ENCODE measurements at regions not wholly inside any gene's neighbourhood (a gene's known extent, or its start where the extent isn't known, plus 50 kb on each side); places are given as distances from the start of the nearest gene placed in this dataset.

DNA sequence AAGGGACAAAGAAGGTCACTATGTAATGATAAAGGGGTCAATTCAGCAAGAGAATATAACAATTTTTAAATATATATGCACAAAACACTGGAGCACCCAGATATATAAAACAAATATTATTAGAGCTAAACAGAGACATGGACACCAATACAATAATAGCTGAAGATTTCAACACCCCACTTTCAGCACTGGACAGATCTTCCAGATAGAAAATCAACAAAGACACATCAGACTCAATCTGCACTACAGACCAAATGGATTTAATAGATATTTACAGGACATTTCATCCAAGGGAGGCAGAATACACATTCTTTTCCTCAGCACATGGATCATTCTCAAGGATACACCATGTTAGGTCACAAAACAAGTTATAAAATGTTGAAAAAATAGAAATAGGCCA is 111.4 kb downstream of the SOX3 start:
- no peak for DNase-seq
- Histone ChIP-seq H3K36me3 (ENCODE audit: control insufficient read depth in 4 of 4, insufficient read depth in 4 of 4, low read length in 4 of 4) (no peaks in the 10 kb centered on the region), H3K4me1 (ENCODE audit: control insufficient read depth in 5 of 5, insufficient read depth in 5 of 5, low read length in 5 of 5) (no peaks in the 10 kb centered on the region), H3K4me3 (no peak overlapping the region), H3K9me3 (ENCODE audit: control insufficient read depth in 4 of 4, insufficient read depth in 3 of 4, low read length in 3 of 4) (peaks cover 0 to 3% (median 0%) of the 10 kb centered on the region in 4 donors), H3K27me3 (ENCODE audit: control insufficient read depth in 3 of 3, insufficient read depth in 3 of 3, low read length in 2 of 3) (peaks cover 0 to 2% (median 0%) of the 10 kb centered on the region in 3 donors), H3K9ac (ENCODE audit: insufficient read depth in 1 of 2, low read length in 2 of 2) (no peak overlapping the region), H3K27ac (ENCODE audit: low read depth in 1 of 2, low read length in 1 of 2) (no peak overlapping the region)
- TF ChIP-seq, protein P1, sequence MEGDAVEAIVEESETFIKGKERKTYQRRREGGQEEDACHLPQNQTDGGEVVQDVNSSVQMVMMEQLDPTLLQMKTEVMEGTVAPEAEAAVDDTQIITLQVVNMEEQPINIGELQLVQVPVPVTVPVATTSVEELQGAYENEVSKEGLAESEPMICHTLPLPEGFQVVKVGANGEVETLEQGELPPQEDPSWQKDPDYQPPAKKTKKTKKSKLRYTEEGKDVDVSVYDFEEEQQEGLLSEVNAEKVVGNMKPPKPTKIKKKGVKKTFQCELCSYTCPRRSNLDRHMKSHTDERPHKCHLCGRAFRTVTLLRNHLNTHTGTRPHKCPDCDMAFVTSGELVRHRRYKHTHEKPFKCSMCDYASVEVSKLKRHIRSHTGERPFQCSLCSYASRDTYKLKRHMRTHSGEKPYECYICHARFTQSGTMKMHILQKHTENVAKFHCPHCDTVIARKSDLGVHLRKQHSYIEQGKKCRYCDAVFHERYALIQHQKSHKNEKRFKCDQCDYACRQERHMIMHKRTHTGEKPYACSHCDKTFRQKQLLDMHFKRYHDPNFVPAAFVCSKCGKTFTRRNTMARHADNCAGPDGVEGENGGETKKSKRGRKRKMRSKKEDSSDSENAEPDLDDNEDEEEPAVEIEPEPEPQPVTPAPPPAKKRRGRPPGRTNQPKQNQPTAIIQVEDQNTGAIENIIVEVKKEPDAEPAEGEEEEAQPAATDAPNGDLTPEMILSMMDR (IDR thresholded peaks at IDR 0.05; ENCODE audit: control extremely low read depth, extremely low read depth) = no peak
- no peak for ATAC-seq (ENCODE audit: insufficient read depth, low FRiP score)

- ATAC-seq (ENCODE audit: insufficient read depth, low FRiP score) (no peak), DNase-seq (no peak)
- Histone ChIP-seq H3K27me3 (ENCODE audit: control insufficient read depth in 3 of 3, insufficient read depth in 3 of 3, low read length in 2 of 3) (peaks cover 0 to 2% (median 0%) of the 10 kb centered on the region in 3 donors), H3K27ac (ENCODE audit: low read depth in 1 of 2, low read length in 1 of 2) (no peak overlapping the region), H3K4me3 (no peak overlapping the region), H3K4me1 (ENCODE audit: control insufficient read depth in 5 of 5, insufficient read depth in 5 of 5, low read length in 5 of 5) (no peaks in the 10 kb centered on the region), H3K36me3 (ENCODE audit: control insufficient read depth in 4 of 4, insufficient read depth in 4 of 4, low read length in 4 of 4) (no peaks in the 10 kb centered on the region), H3K9ac (ENCODE audit: insufficient read depth in 1 of 2, low read length in 2 of 2) (no peak overlapping the region), H3K9me3 (ENCODE audit: control insufficient read depth in 4 of 4, insufficient read depth in 3 of 4, low read length in 3 of 4) (peaks cover 0 to 3% (median 0%) of the 10 kb centered on the region in 4 donors)
- 47 to 80% methylated on average over 3 of the region's 3 CpGs for WGBS, 2 donors
- TF ChIP-seq, protein P1 (IDR thresholded peaks at IDR 0.05; ENCODE audit: control extremely low read depth, extremely low read depth) = no peak
These were observed 113.6 kb downstream of the SOX3 start for GRCh38 chrX:140391313-140391712.

- 51 to 72% methylated on average over 3 of the region's 3 CpGs for WGBS, 2 donors
- DNase-seq (peak in 1 of 3 donors; percentile 27), ATAC-seq (ENCODE audit: insufficient read depth, low FRiP score) (no peak)
- TF ChIP-seq, protein P1 (IDR thresholded peaks at IDR 0.05; ENCODE audit: control extremely low read depth, extremely low read depth) = no peak
- Histone ChIP-seq H3K4me1 (ENCODE audit: control insufficient read depth in 5 of 5, insufficient read depth in 5 of 5, low read length in 5 of 5) (no peaks in the 10 kb centered on the region), H3K27me3 (ENCODE audit: control insufficient read depth in 3 of 3, insufficient read depth in 3 of 3, low read length in 2 of 3) (peaks cover 0 to 2% (median 2%) of the 10 kb centered on the region in 3 donors), H3K27ac (ENCODE audit: low read depth in 1 of 2, low read length in 1 of 2) (no peak overlapping the region), H3K4me3 (no peak overlapping the region), H3K9me3 (ENCODE audit: control insufficient read depth in 4 of 4, insufficient read depth in 3 of 4, low read length in 3 of 4) (peaks cover 0 to 3% (median 0%) of the 10 kb centered on the region in 4 donors), H3K9ac (ENCODE audit: insufficient read depth in 1 of 2, low read length in 2 of 2) (no peak overlapping the region), H3K36me3 (ENCODE audit: control insufficient read depth in 4 of 4, insufficient read depth in 4 of 4, low read length in 4 of 4) (no peaks in the 10 kb centered on the region)
These were observed 115.5 kb downstream of the SOX3 start for GRCh38 chrX:140389331-140389730.

- Histone ChIP-seq H3K4me1 (ENCODE audit: control insufficient read depth in 5 of 5, insufficient read depth in 5 of 5, low read length in 5 of 5) (no peaks in the 10 kb centered on the region), H3K9ac (ENCODE audit: insufficient read depth in 1 of 2, low read length in 2 of 2) (no peak overlapping the region), H3K4me3 (no peak overlapping the region), H3K36me3 (ENCODE audit: control insufficient read depth in 4 of 4, insufficient read depth in 4 of 4, low read length in 4 of 4) (no peaks in the 10 kb centered on the region), H3K9me3 (ENCODE audit: control insufficient read depth in 4 of 4, insufficient read depth in 3 of 4, low read length in 3 of 4) (no peaks in the 10 kb centered on the region), H3K27me3 (ENCODE audit: control insufficient read depth in 3 of 3, insufficient read depth in 3 of 3, low read length in 2 of 3) (no peaks in the 10 kb centered on the region), H3K27ac (ENCODE audit: low read depth in 1 of 2, low read length in 1 of 2) (no peak overlapping the region)
- TF ChIP-seq, protein P1 (IDR thresholded peaks at IDR 0.05; ENCODE audit: control extremely low read depth, extremely low read depth) = no peak
- 74 to 89% methylated on average over 4 of the region's 4 CpGs for WGBS, 2 donors
- ATAC-seq (ENCODE audit: insufficient read depth, low FRiP score) (no peak), DNase-seq (no peak)
These were observed 142.0 kb downstream of the SOX3 start for GRCh38 chrX:140362861-140363260.
